ENCODE measurements at regions not wholly inside any gene's neighbourhood (a gene's known extent, or its start where the extent isn't known, plus 50 kb on each side); places are given as distances from the start of the nearest gene placed in this dataset.
"Not testable (repeated sequence)": the region's sequence is repeated elsewhere in the genome, so short reads cannot be mapped to it uniquely, and the experiment has no call there.

DNA sequence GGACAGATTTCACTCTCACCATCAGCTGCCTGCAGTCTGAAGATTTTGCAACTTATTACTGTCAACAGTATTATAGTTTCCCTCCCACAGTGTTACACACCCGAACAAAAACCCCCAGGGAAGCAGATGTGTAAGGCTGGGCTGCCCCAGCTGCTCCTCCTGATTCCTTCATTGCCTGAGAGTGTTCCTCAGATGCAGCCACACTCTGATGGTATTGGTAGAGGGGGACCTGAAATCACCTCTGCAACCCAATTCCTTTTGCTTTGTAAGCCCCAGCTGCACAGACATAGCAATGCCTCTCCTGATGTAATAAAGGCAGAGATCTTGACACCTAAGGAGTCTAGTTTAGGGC, 1529.8 kb downstream of the RPIA start:
- no peak overlapping the region for H3K27ac ChIP-seq

DNA sequence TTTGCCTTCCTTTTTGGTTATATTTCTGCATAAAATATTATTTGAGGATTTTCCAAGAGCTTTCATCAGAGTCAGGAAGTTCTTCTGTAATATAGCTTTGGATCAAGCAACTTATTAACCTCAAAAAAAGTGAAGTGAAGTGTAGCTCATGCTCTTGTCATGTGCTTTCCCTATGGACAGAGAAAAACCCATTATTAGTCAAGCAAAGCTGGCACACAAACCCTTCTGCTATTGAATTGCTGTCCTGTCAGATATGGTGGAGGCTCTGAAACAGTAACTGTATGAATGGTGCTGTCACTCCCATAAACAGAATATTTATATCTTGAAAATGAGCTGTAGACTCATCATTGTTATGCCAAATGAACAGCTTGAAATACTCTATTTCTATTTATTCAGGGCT, 1533.3 kb downstream of the RPIA start:
- H3K27ac ChIP-seq, result not testable (repeated sequence)

More for the DNA sequence above, 1529.8 kb downstream of the RPIA start:
- TF ChIP-seq, protein P1, sequence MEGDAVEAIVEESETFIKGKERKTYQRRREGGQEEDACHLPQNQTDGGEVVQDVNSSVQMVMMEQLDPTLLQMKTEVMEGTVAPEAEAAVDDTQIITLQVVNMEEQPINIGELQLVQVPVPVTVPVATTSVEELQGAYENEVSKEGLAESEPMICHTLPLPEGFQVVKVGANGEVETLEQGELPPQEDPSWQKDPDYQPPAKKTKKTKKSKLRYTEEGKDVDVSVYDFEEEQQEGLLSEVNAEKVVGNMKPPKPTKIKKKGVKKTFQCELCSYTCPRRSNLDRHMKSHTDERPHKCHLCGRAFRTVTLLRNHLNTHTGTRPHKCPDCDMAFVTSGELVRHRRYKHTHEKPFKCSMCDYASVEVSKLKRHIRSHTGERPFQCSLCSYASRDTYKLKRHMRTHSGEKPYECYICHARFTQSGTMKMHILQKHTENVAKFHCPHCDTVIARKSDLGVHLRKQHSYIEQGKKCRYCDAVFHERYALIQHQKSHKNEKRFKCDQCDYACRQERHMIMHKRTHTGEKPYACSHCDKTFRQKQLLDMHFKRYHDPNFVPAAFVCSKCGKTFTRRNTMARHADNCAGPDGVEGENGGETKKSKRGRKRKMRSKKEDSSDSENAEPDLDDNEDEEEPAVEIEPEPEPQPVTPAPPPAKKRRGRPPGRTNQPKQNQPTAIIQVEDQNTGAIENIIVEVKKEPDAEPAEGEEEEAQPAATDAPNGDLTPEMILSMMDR (IDR thresholded peaks at IDR 0.05), result no peak
- TF ChIP-seq ZFX (IDR thresholded peaks at IDR 0.05; ENCODE audit: borderline replicate concordance), result no peak

- TF ChIP-seq, protein P1 (IDR thresholded peaks at IDR 0.05), result peak; percentile 43
- not testable (repeated sequence) for H3K27ac ChIP-seq
Measured at GRCh38 chr2:90226465-90227072, 1535.1 kb downstream of the RPIA start.

- H3K27ac ChIP-seq, result not testable (repeated sequence)
Measured at GRCh38 chr2:90231199-90231598, 1539.7 kb downstream of the RPIA start.

- H3K27ac ChIP-seq, result not testable (repeated sequence)
Measured at GRCh38 chr2:90235452-90235851, 1544.0 kb downstream of the RPIA start.

DNA sequence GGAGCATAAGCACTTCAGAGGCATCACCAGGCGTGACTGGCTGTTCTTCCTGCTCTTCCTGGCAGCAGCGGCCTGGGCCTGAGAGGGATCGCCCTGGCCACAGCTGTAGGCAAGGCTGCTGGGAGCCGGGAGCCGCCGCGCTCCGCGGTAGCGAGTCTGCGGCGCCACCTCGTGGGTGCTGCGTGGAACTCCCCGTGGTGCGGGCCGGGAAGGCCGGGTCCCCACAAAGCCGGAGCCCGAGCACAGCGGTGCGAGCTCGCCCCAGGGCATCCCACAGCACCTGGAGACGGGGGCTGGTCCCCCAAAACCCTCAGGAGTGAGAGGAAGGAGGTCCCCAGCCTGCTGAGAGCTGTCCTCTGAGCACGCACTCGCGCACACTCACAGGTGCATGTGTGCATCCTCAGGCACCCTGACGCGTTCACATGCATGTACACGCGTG, 1546.5 kb downstream of the RPIA start:
- TF ChIP-seq, protein P1 (IDR thresholded peaks at IDR 0.05), result peak; percentile 65
- not testable (repeated sequence) for H3K27ac ChIP-seq

DNA sequence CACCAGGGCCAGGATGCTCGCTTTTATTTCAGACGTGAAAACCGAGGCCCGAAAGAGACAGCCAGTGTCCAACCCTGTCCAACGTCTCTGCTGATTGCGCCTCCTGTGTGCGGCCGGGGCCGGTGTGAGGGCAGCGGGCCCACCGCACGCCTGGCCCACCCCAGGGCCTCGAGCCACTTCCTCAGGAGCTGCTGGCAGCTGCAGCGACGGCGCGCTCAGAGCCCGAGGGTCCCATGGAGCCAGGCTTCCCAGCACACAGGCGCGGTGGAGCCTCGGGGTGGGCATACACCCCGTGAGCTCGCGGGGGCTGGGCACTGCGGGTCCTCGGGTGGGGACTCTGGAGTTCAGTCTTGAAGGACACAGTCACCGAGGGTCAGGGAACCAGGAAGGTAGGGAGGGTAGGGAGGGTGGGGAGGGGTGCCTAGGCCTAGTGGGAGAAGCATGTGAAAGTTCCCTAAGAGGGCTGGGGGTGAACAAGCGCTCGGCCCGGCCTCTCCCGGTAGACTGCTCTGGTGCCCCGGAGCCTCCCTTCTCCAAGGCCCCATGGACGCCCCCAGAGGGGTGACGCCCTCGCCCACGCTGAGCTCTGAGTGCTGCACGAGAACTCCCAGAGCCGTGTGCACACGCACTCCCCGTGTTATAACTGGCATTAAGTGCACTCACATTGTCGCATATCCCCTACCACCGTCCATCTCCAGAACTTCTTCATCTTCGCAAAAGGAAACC, 1547.2 kb downstream of the RPIA start:
- H3K27ac ChIP-seq, result not testable (repeated sequence)

DNA sequence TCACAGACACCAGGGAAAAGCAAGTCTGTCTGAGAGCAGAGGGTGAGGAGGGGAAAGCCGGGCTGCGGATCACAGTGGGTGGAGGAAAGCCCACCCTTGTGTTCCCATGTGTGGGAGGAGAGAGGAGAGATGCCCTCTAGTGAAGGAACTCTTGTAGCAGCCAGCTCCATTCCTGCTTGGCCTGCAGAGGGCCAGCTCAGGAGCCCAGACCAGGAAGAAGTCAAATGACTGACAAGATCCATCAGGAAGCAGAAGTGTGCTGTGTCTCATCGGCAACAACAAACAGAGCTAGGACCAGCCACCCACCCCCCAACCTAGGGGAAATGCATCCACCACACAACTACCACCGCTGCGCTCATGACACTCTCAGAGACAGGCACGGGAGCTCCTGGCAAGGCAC, 1548.3 kb downstream of the RPIA start:
- TF ChIP-seq, protein P1 (IDR thresholded peaks at IDR 0.05), result peak; percentile 22; the same call in 1 of the 2 replicates
- not testable (repeated sequence) for H3K27ac ChIP-seq

DNA sequence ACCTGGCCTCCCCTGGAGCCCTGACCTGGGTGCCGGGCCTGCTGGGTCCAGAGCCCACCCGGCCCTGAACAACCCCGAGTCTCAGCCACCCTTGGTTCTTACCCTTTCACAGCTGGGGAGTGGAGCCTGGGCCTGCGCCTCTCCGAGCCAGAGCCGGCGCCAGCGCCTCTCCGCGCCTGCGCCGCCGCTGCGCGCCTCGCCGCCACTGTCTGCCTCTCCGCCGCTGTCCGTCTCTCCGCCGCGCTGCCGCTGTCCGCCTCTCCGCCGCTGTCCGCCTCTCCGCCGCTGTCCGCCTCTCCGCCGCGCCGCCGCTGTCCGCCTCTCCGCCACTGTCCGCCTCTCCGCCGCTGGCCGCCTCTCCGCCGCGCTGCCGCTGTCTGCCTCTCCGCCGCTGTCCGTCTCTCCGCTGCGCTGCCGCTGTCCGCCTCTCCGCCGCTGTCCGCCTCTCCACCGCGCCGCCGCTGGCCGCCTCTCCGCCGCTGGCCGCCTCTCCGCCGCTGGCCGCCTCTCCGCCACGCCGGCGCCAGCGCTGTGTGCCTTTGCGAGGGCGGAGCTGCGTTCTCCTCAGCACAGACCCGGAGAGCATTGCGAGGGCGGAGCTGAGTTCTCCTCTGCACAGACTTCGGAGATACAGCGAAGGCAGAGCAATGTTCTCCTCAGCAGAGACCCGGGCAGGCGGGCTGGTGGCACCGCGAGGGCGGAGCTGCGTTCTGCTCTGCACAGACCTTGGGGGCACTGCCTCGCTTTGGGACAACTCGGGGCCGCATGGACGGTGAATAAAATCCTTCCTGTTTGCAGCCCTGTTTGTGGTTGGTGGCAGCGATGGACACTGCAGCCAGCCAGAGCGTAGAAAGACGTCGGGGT, 1553.7 kb downstream of the RPIA start:
- peak overlapping the region; percentile 56 for H3K27ac ChIP-seq

- H3K27ac ChIP-seq, result not testable (repeated sequence)
Measured at GRCh38 chr2:90248400-90248799, 1556.9 kb downstream of the RPIA start.

GRCh38 chr2:90250350-90250749, 1558.9 kb downstream of the RPIA start:
- H3K27ac ChIP-seq, result not testable (repeated sequence)

DNA sequence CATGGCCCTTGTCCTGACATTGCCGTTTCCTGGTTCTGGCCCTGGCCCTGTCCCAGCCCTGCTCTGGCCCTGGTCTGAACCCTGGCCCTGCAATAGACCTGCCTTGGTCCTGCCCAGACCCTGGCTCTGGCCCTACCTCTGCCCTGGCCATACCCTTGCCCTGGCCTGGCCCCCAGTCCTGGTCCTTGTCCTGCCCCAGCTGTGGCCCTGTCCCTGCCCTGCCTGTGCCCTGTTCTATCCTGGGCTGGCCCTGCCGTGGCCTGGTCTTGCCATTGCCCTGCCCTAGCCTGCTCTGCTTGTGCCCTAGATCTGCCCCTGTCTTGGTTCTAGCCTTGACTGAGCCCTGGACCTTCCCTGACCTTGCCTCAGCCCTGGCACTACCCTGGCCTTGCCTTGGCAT, 1560.1 kb downstream of the RPIA start:
- H3K27ac ChIP-seq, result not testable (repeated sequence)

GRCh38 chr2:90253306-90253705, 1561.8 kb downstream of the RPIA start:
- not testable (repeated sequence) for H3K27ac ChIP-seq

GRCh38 chr2:90266888-90267287, 1575.4 kb downstream of the RPIA start:
- H3K27ac ChIP-seq, result not testable (repeated sequence)

GRCh38 chr2:90287751-90288150, 1596.3 kb downstream of the RPIA start:
- not testable (repeated sequence) for H3K27ac ChIP-seq

DNA sequence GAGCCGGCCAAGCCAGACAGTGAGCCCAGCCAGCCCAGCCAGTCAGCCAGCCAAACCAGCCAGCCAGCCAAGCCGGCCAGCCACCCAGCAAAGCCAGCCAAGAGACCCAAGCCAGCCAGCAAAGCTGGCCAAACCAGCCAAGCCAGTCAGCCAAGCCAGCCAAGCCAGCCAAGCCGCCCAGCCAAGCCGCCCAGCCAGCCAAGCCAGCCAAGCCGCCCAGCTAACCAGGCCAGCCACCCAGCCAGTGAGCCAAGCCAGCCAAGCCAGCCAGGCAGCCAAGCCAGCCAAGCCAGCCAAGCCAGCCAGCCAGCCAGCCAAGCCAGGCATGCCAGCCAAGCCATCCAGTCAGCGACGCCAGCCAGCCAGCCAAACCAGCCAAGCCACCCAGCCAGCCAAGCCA, 1596.9 kb downstream of the RPIA start:
- not testable (repeated sequence) for H3K27ac ChIP-seq
